Nephron progenitor cell (in vitro differentiated cells): ENCODE measurements at regions not wholly inside any gene's neighbourhood (a gene's known extent, or its start where the extent isn't known, plus 50 kb on each side); places are given as distances from the start of the nearest gene placed in this dataset.

Source experiments
- DNase-seq: peaks from one replicate; pipeline ENCODE4 v3.0.0; 2021
- H3K27ac Mint-ChIP-seq: 2 replicates; pipeline ENCODE4 v1.8.0; 2021; ENCODE audit warnings: mild to moderate bottlenecking, moderate library complexity, mixed read lengths
- H3K27me3 Mint-ChIP-seq: 2 replicates; pipeline ENCODE4 v1.8.0; 2021; ENCODE audit warnings: mild to moderate bottlenecking, low read depth, mixed read lengths; ENCODE audit not compliant: poor library complexity
- H3K36me3 Mint-ChIP-seq: 2 replicates; pipeline ENCODE4 v1.8.0; 2021; ENCODE audit warnings: low read depth, mixed read lengths
- H3K4me1 Mint-ChIP-seq: 2 replicates; pipeline ENCODE4 v1.8.0; 2021; ENCODE audit warnings: mixed read lengths
- H3K4me3 Mint-ChIP-seq: 2 replicates; pipeline ENCODE4 v1.8.0; 2021; ENCODE audit warnings: mild to moderate bottlenecking, moderate library complexity, mixed read lengths
- H3K9me3 Mint-ChIP-seq: 2 replicates; pipeline ENCODE4 v1.8.0; 2021; ENCODE audit warnings: mild to moderate bottlenecking, moderate library complexity, mixed read lengths
- TF ChIP-seq, protein P1 (sequence below): fragments of 200-600 bp; sonication (generic); IDR thresholded peaks from 2 replicates; pipeline ENCODE4 v1.5.0; 2021; ENCODE audit warnings: antibody characterized with exemption

DNA sequence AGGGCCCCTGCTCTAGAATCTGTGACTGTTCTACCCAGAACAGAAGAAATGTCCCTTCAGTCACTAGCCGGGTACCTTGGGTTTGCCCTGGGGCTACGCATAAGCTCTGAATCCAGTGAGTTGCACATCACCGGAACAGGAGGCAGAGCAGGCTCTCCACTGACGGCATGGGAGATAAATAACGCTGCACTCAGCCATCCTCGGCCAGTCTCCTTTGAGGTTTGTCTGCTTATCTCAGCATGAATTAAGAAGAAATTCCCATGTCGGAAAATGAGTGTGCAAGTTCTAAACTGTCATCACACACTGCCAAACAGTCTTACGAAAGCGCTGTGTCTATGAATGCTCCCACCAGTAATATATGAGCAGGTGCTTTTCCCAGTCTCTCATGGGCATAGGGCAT lies 90.8 kb downstream of the FAM50B start:
- Mint-ChIP-seq H3K4me3 (no peak overlapping the region), H3K27ac (no peak overlapping the region), H3K27me3 (peaks cover 8% of the 10 kb centered on the region), H3K36me3 (no peaks in the 10 kb centered on the region), H3K9me3 (no peaks in the 10 kb centered on the region), H3K4me1 (no peaks in the 10 kb centered on the region)
- TF ChIP-seq, protein P1, sequence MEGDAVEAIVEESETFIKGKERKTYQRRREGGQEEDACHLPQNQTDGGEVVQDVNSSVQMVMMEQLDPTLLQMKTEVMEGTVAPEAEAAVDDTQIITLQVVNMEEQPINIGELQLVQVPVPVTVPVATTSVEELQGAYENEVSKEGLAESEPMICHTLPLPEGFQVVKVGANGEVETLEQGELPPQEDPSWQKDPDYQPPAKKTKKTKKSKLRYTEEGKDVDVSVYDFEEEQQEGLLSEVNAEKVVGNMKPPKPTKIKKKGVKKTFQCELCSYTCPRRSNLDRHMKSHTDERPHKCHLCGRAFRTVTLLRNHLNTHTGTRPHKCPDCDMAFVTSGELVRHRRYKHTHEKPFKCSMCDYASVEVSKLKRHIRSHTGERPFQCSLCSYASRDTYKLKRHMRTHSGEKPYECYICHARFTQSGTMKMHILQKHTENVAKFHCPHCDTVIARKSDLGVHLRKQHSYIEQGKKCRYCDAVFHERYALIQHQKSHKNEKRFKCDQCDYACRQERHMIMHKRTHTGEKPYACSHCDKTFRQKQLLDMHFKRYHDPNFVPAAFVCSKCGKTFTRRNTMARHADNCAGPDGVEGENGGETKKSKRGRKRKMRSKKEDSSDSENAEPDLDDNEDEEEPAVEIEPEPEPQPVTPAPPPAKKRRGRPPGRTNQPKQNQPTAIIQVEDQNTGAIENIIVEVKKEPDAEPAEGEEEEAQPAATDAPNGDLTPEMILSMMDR, result no peak
- DNase-seq, result no peak

DNA sequence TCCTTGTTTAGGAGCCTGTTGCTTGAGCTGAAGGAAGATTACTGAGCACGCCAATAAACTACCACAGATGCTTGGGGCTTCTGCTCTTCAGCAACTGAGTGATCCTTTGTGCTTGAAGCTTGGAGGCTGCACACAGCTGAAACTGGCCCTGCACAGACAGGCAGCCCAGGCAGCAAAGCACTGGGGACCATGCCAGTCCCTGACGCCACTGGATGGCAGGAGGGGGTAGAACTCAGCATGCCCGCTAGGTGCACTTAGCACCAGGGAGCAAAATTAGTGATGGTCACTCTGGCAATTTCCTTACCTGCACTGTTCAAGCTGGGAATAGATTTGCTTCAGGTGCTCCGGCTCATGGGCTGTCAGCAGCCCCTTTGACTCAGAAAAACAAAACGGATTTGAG lies 91.5 kb downstream of the FAM50B start:
- Mint-ChIP-seq H3K4me3 (no peak overlapping the region), H3K4me1 (no peaks in the 10 kb centered on the region), H3K36me3 (no peaks in the 10 kb centered on the region), H3K27me3 (peaks cover 14% of the 10 kb centered on the region), H3K27ac (no peak overlapping the region), H3K9me3 (no peaks in the 10 kb centered on the region)
- TF ChIP-seq, protein P1, result no peak
- no peak for DNase-seq

DNA sequence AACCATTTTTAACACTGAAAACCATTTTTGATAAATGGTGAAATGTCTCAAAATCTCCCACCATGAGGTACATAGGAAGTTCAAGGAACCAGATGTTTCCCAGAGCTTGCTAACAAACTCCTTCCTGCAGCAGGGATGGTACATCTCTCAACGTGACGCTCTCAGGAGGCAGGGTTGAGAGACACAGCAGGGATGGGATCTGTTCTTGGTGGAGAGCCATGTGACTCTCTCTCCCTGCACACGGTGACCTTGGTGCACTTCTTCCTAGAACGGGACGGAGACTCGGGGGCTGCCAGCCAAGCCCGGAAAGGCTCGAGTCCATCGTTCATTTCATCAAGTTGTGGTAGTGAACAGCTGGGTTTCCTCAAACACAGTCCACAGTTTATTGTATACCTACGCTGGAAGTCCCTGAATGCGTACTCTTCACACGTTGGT lies 94.2 kb downstream of the FAM50B start:
- Mint-ChIP-seq H3K4me3 (no peak overlapping the region), H3K27ac (no peak overlapping the region), H3K27me3 (peaks cover 24% of the 10 kb centered on the region), H3K4me1 (no peaks in the 10 kb centered on the region), H3K36me3 (no peaks in the 10 kb centered on the region), H3K9me3 (no peaks in the 10 kb centered on the region)
- TF ChIP-seq, protein P1, result no peak
- DNase-seq, result no peak

DNA sequence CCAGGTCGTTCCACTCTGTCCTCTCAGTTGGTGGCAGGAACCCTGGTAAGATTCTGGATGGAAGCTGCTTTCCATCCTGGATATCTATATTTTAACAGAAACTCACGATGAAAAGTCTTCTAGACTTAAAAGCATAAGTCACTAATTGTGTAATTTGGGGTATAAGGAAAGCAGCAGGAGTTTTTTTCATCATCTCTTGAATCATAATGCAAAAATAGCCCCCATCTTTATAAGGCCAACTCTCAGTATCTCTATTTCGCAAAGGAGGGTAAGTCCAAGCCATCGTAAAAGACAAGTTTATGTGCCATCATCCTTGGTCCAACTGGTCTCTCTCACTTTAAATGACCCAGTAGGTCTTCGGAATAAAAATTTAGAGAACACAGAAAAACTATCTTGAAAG lies 95.1 kb downstream of the FAM50B start:
- H3K4me1 Mint-ChIP-seq, result no peaks in the 10 kb centered on the region
- no peak overlapping the region for H3K27ac Mint-ChIP-seq
- H3K27me3 Mint-ChIP-seq, result peaks cover 30% of the 10 kb centered on the region
- TF ChIP-seq, protein P1, result no peak
- no peak for DNase-seq
- H3K36me3 Mint-ChIP-seq, result no peaks in the 10 kb centered on the region
- no peak overlapping the region for H3K4me3 Mint-ChIP-seq
- H3K9me3 Mint-ChIP-seq, result no peaks in the 10 kb centered on the region

DNA sequence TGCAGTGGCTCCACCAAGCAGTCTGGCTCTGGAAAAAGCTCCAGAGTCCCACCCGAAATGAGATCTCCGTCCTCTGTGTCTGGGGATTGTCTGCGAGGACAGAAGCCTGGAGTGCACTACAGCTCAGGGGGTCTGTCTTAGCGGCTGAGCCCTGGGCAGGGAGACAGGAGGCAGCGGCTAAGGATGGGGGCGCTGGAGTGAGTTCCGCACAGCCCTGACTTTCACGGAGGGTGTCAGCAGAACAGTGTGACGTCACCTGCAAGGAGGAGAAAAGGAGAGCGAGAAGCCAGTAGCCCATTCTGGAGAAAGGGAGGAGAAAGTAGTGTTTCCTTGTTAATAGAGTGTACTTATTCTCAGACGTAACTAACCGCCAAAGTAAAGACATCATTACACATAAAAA lies 97.6 kb downstream of the FAM50B start:
- Mint-ChIP-seq H3K4me3 (no peak overlapping the region), H3K4me1 (no peaks in the 10 kb centered on the region), H3K27ac (no peak overlapping the region), H3K27me3 (peaks cover 36% of the 10 kb centered on the region), H3K36me3 (peaks cover 4% of the 10 kb centered on the region), H3K9me3 (peaks cover 9% of the 10 kb centered on the region)
- peak; percentile 9 for DNase-seq
- TF ChIP-seq, protein P1, result no peak

DNA sequence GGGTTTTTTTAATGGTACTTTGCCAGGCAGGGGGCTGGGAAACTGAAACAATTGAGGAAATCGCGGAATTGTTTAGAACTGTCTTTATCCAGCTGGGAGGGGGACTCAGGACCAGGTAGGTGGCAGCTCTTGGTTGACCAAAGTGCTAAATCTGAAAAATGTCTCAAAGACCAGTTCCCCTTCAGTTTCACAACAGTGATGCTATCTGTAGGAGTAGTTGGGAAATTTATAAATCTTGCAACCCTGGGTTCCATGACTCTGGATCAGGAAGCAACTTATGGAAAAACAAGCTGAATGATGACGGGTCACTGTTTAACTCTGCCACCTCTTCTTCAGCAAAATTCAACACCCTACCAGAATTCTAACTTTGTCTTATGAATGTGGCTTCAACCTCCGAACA lies 99.7 kb downstream of the FAM50B start:
- TF ChIP-seq, protein P1, result no peak
- peaks cover 13% of the 10 kb centered on the region for H3K36me3 Mint-ChIP-seq
- H3K27me3 Mint-ChIP-seq, result peaks cover 36% of the 10 kb centered on the region
- H3K4me3 Mint-ChIP-seq, result no peak overlapping the region
- DNase-seq, result no peak
- H3K9me3 Mint-ChIP-seq, result peaks cover 30% of the 10 kb centered on the region
- H3K27ac Mint-ChIP-seq, result no peak overlapping the region
- no peaks in the 10 kb centered on the region for H3K4me1 Mint-ChIP-seq
